ENCODE measurements at regions not wholly inside any gene's neighbourhood (a gene's known extent, or its start where the extent isn't known, plus 50 kb on each side); places are given as distances from the start of the nearest gene placed in this dataset.

GRCh38 chr4:138485498-138485897, 243.3 kb upstream of the SLC7A11 start:
- TF ChIP-seq CTCF (IDR thresholded peaks at IDR 0.05) (no peak), POLR2A (IDR thresholded peaks at IDR 0.05) (no peak)

Data from uterus (tissue), 2 donors.